Adipocyte (in vitro differentiated cells): ENCODE measurements at regions not wholly inside any gene's neighbourhood (a gene's known extent, or its start where the extent isn't known, plus 50 kb on each side); places are given as distances from the start of the nearest gene placed in this dataset.

Source experiments
- DNase-seq: peaks from one replicate; pipeline ENCODE4 v3.0.0-alpha.2; 2015; ENCODE audit warnings: low read depth
- H3K27me3 ChIP-seq: replicated peaks from 2 replicates; pipeline ENCODE4 v1.7.0; 2013; ENCODE audit warnings: mild to moderate bottlenecking, low read length, moderate library complexity; ENCODE audit not compliant: control insufficient read depth, insufficient read depth
- H3K36me3 ChIP-seq: 2 replicates; pipeline ENCODE4 v1.7.0; 2013; ENCODE audit warnings: low read length, mild to moderate bottlenecking, moderate library complexity; ENCODE audit not compliant: control insufficient read depth, insufficient read depth, severe bottlenecking
- H3K4me1 ChIP-seq: 2 replicates; pipeline ENCODE4 v1.7.0; 2013; ENCODE audit warnings: mild to moderate bottlenecking, low read length, moderate library complexity; ENCODE audit not compliant: control insufficient read depth, insufficient read depth
- H3K4me3 ChIP-seq: 2 replicates; pipeline ENCODE4 v1.7.0; 2013; ENCODE audit warnings: mild to moderate bottlenecking, low read length, moderate library complexity
- H3K9ac ChIP-seq: 2 replicates; pipeline ENCODE4 v1.7.0; 2013; ENCODE audit warnings: mild to moderate bottlenecking, low read length, moderate library complexity
- H3K9me3 ChIP-seq: 2 replicates; pipeline ENCODE4 v1.7.0; 2013; ENCODE audit warnings: mild to moderate bottlenecking, low read length, moderate library complexity; ENCODE audit not compliant: control insufficient read depth

DNA sequence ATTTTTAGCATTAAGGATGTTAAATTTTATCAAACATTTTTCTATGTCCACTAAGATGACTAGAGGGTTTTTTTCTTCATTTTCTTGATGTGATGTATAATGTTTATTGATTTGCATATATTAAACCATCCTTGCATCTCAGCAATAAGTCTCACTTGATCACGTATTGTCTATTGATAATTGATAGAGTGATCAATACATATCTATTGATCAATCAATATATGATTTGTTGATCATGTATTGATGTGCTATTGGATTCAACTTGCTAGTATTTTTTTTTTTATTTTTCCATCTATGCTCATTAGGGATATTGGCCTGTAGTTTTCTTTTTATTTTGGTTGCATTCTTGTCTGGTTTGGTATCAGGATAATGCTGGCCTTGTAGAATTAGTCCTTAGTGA is 2202.0 kb downstream of the PCDH9 start:
- Histone ChIP-seq H3K36me3 (no peaks in the 10 kb centered on the region), H3K4me1 (no peaks in the 10 kb centered on the region), H3K27me3 (no peaks in the 10 kb centered on the region), H3K4me3 (no peak overlapping the region), H3K9ac (no peak overlapping the region), H3K9me3 (peaks cover 3% of the 10 kb centered on the region)
- no peak for DNase-seq

GRCh38 chr13:65026505-65026904 is 2203.6 kb downstream of the PCDH9 start:
- H3K9ac ChIP-seq: no peak overlapping the region
- H3K4me1 ChIP-seq: no peaks in the 10 kb centered on the region
- peaks cover 14% of the 10 kb centered on the region for H3K9me3 ChIP-seq
- H3K27me3 ChIP-seq: no peaks in the 10 kb centered on the region
- no peaks in the 10 kb centered on the region for H3K36me3 ChIP-seq
- DNase-seq: no peak
- H3K4me3 ChIP-seq: no peak overlapping the region

- DNase-seq: no peak
- Histone ChIP-seq H3K4me3 (no peak overlapping the region), H3K9ac (no peak overlapping the region), H3K27me3 (no peaks in the 10 kb centered on the region), H3K36me3 (no peaks in the 10 kb centered on the region), H3K4me1 (no peaks in the 10 kb centered on the region), H3K9me3 (no peaks in the 10 kb centered on the region)
Observed at GRCh38 chr13:65011378-65011777, 2218.8 kb downstream of the PCDH9 start.

DNA sequence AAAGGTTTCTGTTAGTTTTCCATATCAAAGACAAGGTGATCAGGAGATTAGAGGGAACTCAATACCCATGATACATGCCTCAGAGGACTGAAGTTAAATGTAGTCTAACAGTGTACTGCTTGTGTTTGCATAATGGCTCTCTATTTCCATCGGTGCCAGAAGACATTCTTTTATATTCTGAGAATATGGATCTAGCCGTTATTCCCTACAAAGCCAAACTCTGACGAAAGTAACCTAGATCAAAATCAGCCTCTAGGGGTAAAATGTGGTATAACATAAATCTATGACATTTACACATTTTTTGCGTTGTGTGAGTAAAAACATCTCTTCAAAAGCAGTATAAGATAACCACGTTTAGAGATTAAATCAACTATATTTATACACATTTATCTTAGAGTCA is 2232.7 kb downstream of the PCDH9 start:
- no peak for DNase-seq
- no peak overlapping the region for H3K9ac ChIP-seq
- H3K9me3 ChIP-seq: no peaks in the 10 kb centered on the region
- H3K36me3 ChIP-seq: no peaks in the 10 kb centered on the region
- no peak overlapping the region for H3K4me3 ChIP-seq
- H3K27me3 ChIP-seq: no peaks in the 10 kb centered on the region
- no peaks in the 10 kb centered on the region for H3K4me1 ChIP-seq

GRCh38 chr13:64993514-64994164 is 2236.5 kb downstream of the PCDH9 start:
- Histone ChIP-seq H3K9me3 (no peaks in the 10 kb centered on the region), H3K27me3 (no peaks in the 10 kb centered on the region), H3K9ac (no peak overlapping the region), H3K36me3 (no peaks in the 10 kb centered on the region), H3K4me3 (no peak overlapping the region), H3K4me1 (no peaks in the 10 kb centered on the region)
- no peak for DNase-seq

- Histone ChIP-seq H3K27me3 (no peaks in the 10 kb centered on the region), H3K36me3 (no peaks in the 10 kb centered on the region), H3K9me3 (no peaks in the 10 kb centered on the region), H3K4me1 (no peaks in the 10 kb centered on the region), H3K9ac (no peak overlapping the region), H3K4me3 (no peak overlapping the region)
- no peak for DNase-seq
Observed at GRCh38 chr13:64992314-64992713, 2237.8 kb downstream of the PCDH9 start.

DNA sequence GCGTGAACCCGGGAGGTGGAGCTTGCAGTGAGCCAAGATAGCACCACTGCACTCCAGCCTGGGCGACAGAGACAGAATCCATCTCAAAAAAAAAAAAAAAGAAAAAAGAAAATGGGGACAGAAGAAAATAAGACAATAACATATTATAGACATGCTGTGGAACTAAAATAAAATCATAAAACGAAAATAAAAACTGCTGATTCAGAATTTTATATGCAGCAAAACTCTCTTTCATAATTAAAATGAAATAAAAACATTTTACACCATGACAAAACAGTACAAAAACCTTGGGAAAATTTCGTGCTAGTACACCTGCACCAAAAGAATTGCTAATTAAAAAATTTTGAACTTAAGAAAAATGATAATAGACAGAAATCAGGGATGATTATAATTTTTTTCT is 2245.1 kb downstream of the PCDH9 start:
- Histone ChIP-seq H3K9me3 (no peaks in the 10 kb centered on the region), H3K9ac (no peak overlapping the region)

GRCh38 chr13:64962404-64962803 is 2267.7 kb downstream of the PCDH9 start:
- DNase-seq: no peak

More for the DNA sequence above, 2245.1 kb downstream of the PCDH9 start:
- no peak for DNase-seq
- Histone ChIP-seq H3K4me1 (no peaks in the 10 kb centered on the region), H3K4me3 (no peak overlapping the region), H3K27me3 (no peaks in the 10 kb centered on the region), H3K36me3 (no peaks in the 10 kb centered on the region)

DNA sequence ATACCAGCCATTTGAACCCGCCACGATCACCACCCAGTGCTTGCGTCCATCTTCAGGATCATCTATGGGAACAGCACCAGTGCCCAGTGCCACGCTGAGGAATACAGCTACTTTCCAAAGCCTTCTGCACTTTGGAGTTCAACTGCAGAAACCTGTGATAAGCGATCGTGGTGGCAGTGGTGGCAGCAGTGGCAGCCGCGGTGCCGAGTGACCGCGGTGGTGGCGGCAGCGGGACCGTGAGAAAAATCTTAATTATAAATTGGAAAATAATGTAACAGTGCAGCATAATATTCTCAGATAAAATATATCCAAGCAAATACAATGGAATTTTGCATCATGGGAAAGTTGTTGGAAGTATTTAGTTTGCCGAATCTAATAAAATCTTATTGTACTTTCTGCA is 2270.9 kb downstream of the PCDH9 start:
- Histone ChIP-seq H3K4me1 (no peaks in the 10 kb centered on the region), H3K4me3 (no peak overlapping the region), H3K9ac (no peak overlapping the region), H3K9me3 (no peaks in the 10 kb centered on the region), H3K36me3 (no peaks in the 10 kb centered on the region), H3K27me3 (no peaks in the 10 kb centered on the region)
- DNase-seq: no peak

More at GRCh38 chr13:64962404-64962803, 2267.7 kb downstream of the PCDH9 start:
- no peaks in the 10 kb centered on the region for H3K4me1 ChIP-seq
- H3K9me3 ChIP-seq: no peaks in the 10 kb centered on the region
- H3K36me3 ChIP-seq: no peaks in the 10 kb centered on the region
- no peak overlapping the region for H3K9ac ChIP-seq
- no peaks in the 10 kb centered on the region for H3K27me3 ChIP-seq
- no peak overlapping the region for H3K4me3 ChIP-seq

- H3K27me3 ChIP-seq: no peaks in the 10 kb centered on the region
- no peak for DNase-seq
- H3K9ac ChIP-seq: no peak overlapping the region
- no peak overlapping the region for H3K4me3 ChIP-seq
- H3K9me3 ChIP-seq: no peaks in the 10 kb centered on the region
- no peaks in the 10 kb centered on the region for H3K4me1 ChIP-seq
- H3K36me3 ChIP-seq: no peaks in the 10 kb centered on the region
Observed at GRCh38 chr13:64958106-64958505, 2272.0 kb downstream of the PCDH9 start.

- H3K4me3 ChIP-seq: no peak overlapping the region
- H3K27me3 ChIP-seq: no peaks in the 10 kb centered on the region
- H3K9me3 ChIP-seq: no peaks in the 10 kb centered on the region
- no peaks in the 10 kb centered on the region for H3K36me3 ChIP-seq
- DNase-seq: no peak
- no peaks in the 10 kb centered on the region for H3K4me1 ChIP-seq
- no peak overlapping the region for H3K9ac ChIP-seq
Observed at GRCh38 chr13:64938660-64939059, 2291.5 kb downstream of the PCDH9 start.

DNA sequence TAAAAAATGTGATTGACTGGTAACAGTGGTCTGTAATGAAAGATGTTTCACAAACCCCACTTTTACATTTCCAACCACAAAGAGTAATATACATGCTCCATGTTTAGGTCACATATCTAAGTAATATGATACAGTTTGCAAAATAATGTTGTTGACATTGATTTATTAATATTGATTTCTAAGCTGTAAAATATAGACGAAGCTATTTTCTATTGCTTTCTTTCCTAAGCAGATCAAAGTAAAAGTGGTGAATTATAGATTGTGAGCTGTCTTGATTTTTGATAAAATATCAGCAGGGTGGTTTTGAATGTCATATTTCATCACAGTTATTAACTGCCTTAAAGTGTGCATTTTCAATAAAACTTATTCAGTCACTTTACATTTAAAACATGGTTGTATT is 2292.8 kb downstream of the PCDH9 start:
- no peaks in the 10 kb centered on the region for H3K9me3 ChIP-seq
- H3K27me3 ChIP-seq: no peaks in the 10 kb centered on the region
- H3K4me3 ChIP-seq: no peak overlapping the region
- H3K4me1 ChIP-seq: no peaks in the 10 kb centered on the region
- H3K9ac ChIP-seq: no peak overlapping the region
- H3K36me3 ChIP-seq: no peaks in the 10 kb centered on the region
- DNase-seq: no peak
